ENCODE measurements at regions not wholly inside any gene's neighbourhood (a gene's known extent, or its start where the extent isn't known, plus 50 kb on each side); places are given as distances from the start of the nearest gene placed in this dataset.

DNA sequence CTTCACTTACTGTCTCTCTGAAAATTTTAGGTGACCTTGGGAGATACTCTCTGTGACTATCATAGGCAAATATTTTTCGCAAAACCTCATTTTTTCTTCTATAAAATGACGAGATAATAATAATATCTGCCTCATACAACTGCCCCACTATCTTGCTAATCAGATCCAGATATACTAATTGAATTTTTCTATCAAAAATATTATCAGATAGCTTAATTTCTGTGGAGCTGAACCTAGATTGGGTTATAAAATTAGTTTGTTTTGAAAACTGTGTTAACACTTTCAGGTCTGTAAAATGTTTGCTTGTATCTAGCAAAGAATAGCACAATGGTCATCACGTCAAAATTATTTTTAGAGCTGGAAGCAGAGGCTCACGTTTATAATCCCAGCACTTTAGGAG is 486.7 kb upstream of the LRRN3 start:
- H3K27ac ChIP-seq = no peak overlapping the region
- TF ChIP-seq POLR2A (IDR thresholded peaks at IDR 0.05) = no peak
- TF ChIP-seq, protein P1, sequence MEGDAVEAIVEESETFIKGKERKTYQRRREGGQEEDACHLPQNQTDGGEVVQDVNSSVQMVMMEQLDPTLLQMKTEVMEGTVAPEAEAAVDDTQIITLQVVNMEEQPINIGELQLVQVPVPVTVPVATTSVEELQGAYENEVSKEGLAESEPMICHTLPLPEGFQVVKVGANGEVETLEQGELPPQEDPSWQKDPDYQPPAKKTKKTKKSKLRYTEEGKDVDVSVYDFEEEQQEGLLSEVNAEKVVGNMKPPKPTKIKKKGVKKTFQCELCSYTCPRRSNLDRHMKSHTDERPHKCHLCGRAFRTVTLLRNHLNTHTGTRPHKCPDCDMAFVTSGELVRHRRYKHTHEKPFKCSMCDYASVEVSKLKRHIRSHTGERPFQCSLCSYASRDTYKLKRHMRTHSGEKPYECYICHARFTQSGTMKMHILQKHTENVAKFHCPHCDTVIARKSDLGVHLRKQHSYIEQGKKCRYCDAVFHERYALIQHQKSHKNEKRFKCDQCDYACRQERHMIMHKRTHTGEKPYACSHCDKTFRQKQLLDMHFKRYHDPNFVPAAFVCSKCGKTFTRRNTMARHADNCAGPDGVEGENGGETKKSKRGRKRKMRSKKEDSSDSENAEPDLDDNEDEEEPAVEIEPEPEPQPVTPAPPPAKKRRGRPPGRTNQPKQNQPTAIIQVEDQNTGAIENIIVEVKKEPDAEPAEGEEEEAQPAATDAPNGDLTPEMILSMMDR (IDR thresholded peaks at IDR 0.05) = no peak
- no peak overlapping the region for H3K4me3 ChIP-seq
- H3K27me3 ChIP-seq = no peaks in the 10 kb centered on the region
- intact Hi-C loops (cut with DNase I; ENCODE audit: low total_unique reads) = no loop called here
- H3K9me3 ChIP-seq = no peaks in the 10 kb centered on the region
- H3K36me3 ChIP-seq = no peaks in the 10 kb centered on the region
- no peaks in the 10 kb centered on the region for H3K4me1 ChIP-seq
- DNase-seq = no peak

DNA sequence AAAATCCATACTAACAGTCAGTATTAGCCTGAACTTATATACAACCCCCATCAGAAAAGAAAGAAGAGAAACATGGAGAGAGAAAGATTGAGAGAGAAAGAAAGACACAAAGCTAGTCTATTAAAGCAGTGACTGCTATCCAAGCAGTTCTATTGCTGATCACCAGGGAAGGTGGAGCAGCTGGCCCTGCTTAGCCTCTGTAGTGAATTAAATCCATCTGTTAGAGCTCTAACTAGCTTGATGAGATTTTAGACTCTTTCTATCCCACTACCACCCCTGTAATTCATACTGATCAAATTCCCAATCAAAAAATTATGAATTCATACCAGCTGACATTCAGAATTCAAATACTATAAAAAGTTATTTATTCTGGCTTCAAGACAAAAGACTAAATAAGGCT is 486.0 kb upstream of the LRRN3 start:
- no peaks in the 10 kb centered on the region for H3K9me3 ChIP-seq
- intact Hi-C loops (cut with DNase I; ENCODE audit: low total_unique reads) = no loop called here
- no peaks in the 10 kb centered on the region for H3K4me1 ChIP-seq
- TF ChIP-seq, protein P1 (IDR thresholded peaks at IDR 0.05) = no peak
- TF ChIP-seq POLR2A (IDR thresholded peaks at IDR 0.05) = no peak
- no peak overlapping the region for H3K4me3 ChIP-seq
- no peaks in the 10 kb centered on the region for H3K36me3 ChIP-seq
- no peak for DNase-seq
- no peak overlapping the region for H3K27ac ChIP-seq
- no peaks in the 10 kb centered on the region for H3K27me3 ChIP-seq

DNA sequence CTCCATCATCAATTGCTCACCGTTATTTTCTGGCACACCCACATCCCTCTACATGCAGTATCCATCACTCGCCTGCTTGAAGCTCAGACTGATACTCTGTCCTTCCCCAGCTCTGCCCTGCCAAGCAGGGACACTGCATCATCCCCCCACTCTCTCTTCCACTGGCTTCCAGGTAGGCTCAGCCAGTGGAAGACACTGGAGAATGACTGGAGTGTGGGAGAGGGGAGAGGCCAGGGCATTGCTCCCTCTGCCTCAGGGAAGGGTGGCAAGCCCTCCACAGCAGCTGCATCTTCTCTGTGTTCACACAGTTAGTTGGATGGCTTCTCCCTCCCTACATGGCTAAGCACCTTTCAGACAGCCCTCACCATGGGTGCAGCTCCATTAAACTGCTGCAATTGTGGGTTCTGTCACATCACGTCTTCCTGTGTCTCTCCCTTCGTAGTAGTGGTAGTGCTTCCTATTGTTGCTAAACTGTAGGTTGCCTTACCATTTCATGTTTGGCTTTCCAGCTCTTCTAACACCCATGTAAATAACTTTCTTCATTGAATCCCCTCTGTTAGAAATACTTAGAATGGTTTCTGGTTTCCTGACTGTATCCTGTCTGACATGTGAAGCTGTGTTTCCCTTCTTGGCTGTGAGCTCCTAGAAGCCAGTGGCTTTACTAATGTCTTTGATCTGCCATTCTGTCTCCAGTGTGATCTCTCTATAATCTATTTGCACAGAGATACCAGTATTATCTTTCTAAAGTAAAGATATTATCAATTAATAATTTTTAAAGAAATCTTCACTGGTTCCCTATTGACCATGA is 483.7 kb upstream of the LRRN3 start:
- no peak for TF ChIP-seq POLR2A (IDR thresholded peaks at IDR 0.05)
- TF ChIP-seq, protein P1 (IDR thresholded peaks at IDR 0.05) = no peak
- intact Hi-C loops (cut with DNase I; ENCODE audit: low total_unique reads) = no loop called here
- no peak overlapping the region for H3K27ac ChIP-seq

DNA sequence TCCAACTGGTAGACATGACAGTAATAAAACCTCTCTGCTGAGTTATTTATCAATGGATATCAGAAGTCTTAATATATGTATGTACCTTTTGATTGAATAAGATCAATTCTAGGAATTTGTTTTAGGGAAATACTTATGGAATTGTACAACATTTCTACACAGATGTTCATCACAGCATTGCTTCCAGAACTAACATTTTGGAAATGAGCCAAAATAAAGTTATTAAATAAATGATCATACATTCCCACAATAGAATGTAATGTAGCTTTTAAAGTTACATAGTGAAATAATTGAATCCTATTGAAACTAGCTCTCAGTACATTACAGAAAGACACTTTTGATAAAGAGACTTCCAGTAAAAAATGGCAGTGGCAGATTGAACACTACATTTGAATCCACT is 481.6 kb upstream of the LRRN3 start:
- Histone ChIP-seq H3K9me3 (no peaks in the 10 kb centered on the region), H3K4me3 (no peak overlapping the region), H3K4me1 (no peaks in the 10 kb centered on the region), H3K27me3 (no peaks in the 10 kb centered on the region), H3K27ac (no peak overlapping the region), H3K36me3 (no peaks in the 10 kb centered on the region)
- no peak for DNase-seq
- TF ChIP-seq POLR2A (IDR thresholded peaks at IDR 0.05) = no peak
- TF ChIP-seq, protein P1 (IDR thresholded peaks at IDR 0.05) = no peak
- intact Hi-C loops (cut with DNase I; ENCODE audit: low total_unique reads) = no loop called here

More for the DNA sequence above, 483.7 kb upstream of the LRRN3 start:
- Histone ChIP-seq H3K4me1 (no peaks in the 10 kb centered on the region), H3K27me3 (no peaks in the 10 kb centered on the region), H3K4me3 (no peak overlapping the region), H3K36me3 (no peaks in the 10 kb centered on the region), H3K9me3 (no peaks in the 10 kb centered on the region)
- DNase-seq = no peak

DNA sequence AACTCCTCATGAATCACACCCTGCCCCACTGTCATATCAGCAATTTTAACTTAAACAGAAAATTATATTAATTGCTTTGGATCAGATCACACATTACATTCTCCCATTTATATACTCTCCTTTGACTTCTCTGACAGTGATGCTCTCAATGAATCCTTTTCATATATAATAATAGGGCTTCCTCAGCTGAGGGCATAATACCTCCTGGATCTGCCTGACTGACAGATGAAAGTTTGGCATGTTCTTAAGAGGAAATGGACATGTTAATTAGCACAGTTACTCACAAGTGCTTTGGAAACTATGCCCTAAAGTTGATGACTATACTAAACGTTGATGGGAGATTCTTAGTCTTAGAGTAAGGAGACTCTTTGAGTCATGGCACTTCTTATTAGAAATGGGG is 478.2 kb upstream of the LRRN3 start:
- H3K9me3 ChIP-seq = no peaks in the 10 kb centered on the region
- H3K27ac ChIP-seq = no peak overlapping the region
- no peak for DNase-seq
- TF ChIP-seq, protein P1 (IDR thresholded peaks at IDR 0.05) = no peak
- TF ChIP-seq POLR2A (IDR thresholded peaks at IDR 0.05) = no peak
- intact Hi-C loops (cut with DNase I; ENCODE audit: low total_unique reads) = no loop called here
- no peaks in the 10 kb centered on the region for H3K36me3 ChIP-seq
- no peak overlapping the region for H3K4me3 ChIP-seq
- H3K4me1 ChIP-seq = no peaks in the 10 kb centered on the region
- H3K27me3 ChIP-seq = no peaks in the 10 kb centered on the region

Data from uterus (tissue), 3 donors.